HCT116 (cell line): ENCODE measurements at regions not wholly inside any gene's neighbourhood (a gene's known extent, or its start where the extent isn't known, plus 50 kb on each side); places are given as distances from the start of the nearest gene placed in this dataset.

Source experiments
- ATAC-seq: fragments of 200-7000 bp; cut with Tn5 transposase; 2 replicates; pipeline ENCODE4 v1.9.1; 2020; ENCODE audit warnings: mild to moderate bottlenecking, moderate library complexity
- BruUV-seq: library from RNA; stranded (reverse); fragments of 400-500 nt; replicated peaks from 2 replicates; lab custom pipeline; 2021; lab: Mats Ljungman, UMichigan
- CTCF ChIA-PET: fragments of 300-600 bp; sonication (Branson Sonifier 250); formaldehyde crosslinking; loops from one replicate; lab custom pipeline; 2021; ENCODE audit warnings: antibody characterized with exemption; lab: Charles Lee
- POLR2A ChIA-PET: fragments of 300-600, 350-600 bp; sonication (Branson Sonifier 250); formaldehyde crosslinking; loops from one replicate; lab custom pipeline; 2021; ENCODE audit warnings: antibody characterized with exemption; lab: Charles Lee
- RAD21 ChIA-PET, 2 experiments: fragments of 300-600 bp; sonication (Branson Sonifier 250); formaldehyde crosslinking; loops; one replicate each; lab custom pipeline; 2023; ENCODE audit warnings: low total read pairs in 2 of 2; ENCODE audit not compliant: uncharacterized antibody in 2 of 2, unreplicated experiment in 2 of 2, low non-redundant PET in 1 of 2; lab: Charles Lee
- DNase-seq: peaks from one replicate; pipeline ENCODE4 v3.0.0-alpha.2; 2010; ENCODE audit warnings: low read depth, low spot score
- H2AFZ ChIP-seq: fragments of 200-600 bp; shearing (Covaris generic), sonication (generic); 2 replicates; pipeline ENCODE4 v1.6.1; 2017; ENCODE audit warnings: low read depth, mixed run types, mixed read lengths, antibody characterized with exemption, low read length; ENCODE audit not compliant: poor library complexity, severe bottlenecking
- H3K27ac ChIP-seq: 2 replicates; pipeline ENCODE4 v1.5.1; 2012; ENCODE audit warnings: low read depth, low read length
- H3K27me3 ChIP-seq: fragments of 200-600 bp; sonication (generic); 2 replicates; pipeline ENCODE4 v1.6.1; 2016; ENCODE audit warnings: mixed run types, low read length, mixed read lengths; ENCODE audit not compliant: insufficient read depth
- H3K36me3 ChIP-seq, 2 experiments: fragments of 200-500 bp in 1 of 2; fragments of 200-600 bp in 1 of 2; sonication (Bioruptor generic) in 1 of 2; sonication (generic) in 1 of 2; 2 replicates each; pipeline versions ENCODE4 v1.5.1 to v1.6.1; 2014 to 2016; ENCODE audit warnings: low read length in 2 of 2, inconsistent platforms in 1 of 2, mixed read lengths in 1 of 2, mixed run types in 1 of 2; ENCODE audit not compliant: insufficient read depth in 2 of 2, control insufficient read depth in 1 of 2
- H3K4me1 ChIP-seq, 2 experiments: fragments of 200-600 bp in 1 of 2; sonication (generic) in 1 of 2; 2 replicates each; pipeline versions ENCODE4 v1.5.1 to v1.6.1; 2012 to 2017; ENCODE audit warnings: low read length in 2 of 2, inconsistent platforms in 1 of 2, mild to moderate bottlenecking in 1 of 2, mixed read lengths in 1 of 2, mixed run types in 1 of 2, moderate library complexity in 1 of 2; ENCODE audit not compliant: insufficient read depth in 2 of 2, control insufficient read depth in 1 of 2
- H3K4me2 ChIP-seq: fragments of 200-600 bp; sonication (generic); 2 replicates; pipeline ENCODE4 v1.6.1; 2017; ENCODE audit warnings: mixed run types, low read length, mixed read lengths
- H3K4me3 ChIP-seq, 2 experiments: fragments of 200-600 bp in 1 of 2; sonication (generic) in 1 of 2; replicated peaks in 1 of 2; 2 replicates each; pipeline ENCODE4 v1.5.1; 2011 to 2016; ENCODE audit warnings: low read length in 2 of 2, control low read depth in 1 of 2, low read depth in 1 of 2, mild to moderate bottlenecking in 1 of 2, mixed read lengths in 1 of 2, mixed run types in 1 of 2
- H3K79me2 ChIP-seq: fragments of 200-600 bp; sonication (generic); 2 replicates; pipeline ENCODE4 v1.6.1; 2017; ENCODE audit warnings: mild to moderate bottlenecking, mixed run types, low read length, moderate library complexity, mixed read lengths; ENCODE audit not compliant: insufficient read depth
- H3K9ac ChIP-seq: fragments of 200-600 bp; sonication (generic); 2 replicates; pipeline ENCODE4 v1.6.1; 2016; ENCODE audit warnings: low read length, mixed read lengths
- H3K9me2 ChIP-seq: fragments of 200-600 bp; sonication (generic), shearing (Covaris generic); 2 replicates; pipeline ENCODE4 v1.6.1; 2017; ENCODE audit warnings: mixed run types, mild to moderate bottlenecking, moderate library complexity; ENCODE audit not compliant: insufficient read depth
- H3K9me3 ChIP-seq, 2 experiments: fragments of 200-500 bp in 1 of 2; fragments of 200-600 bp in 1 of 2; sonication (Bioruptor generic) in 1 of 2; sonication (generic) in 1 of 2; 2 replicates each; pipeline ENCODE4 v1.6.1; 2014 to 2017; ENCODE audit warnings: low read length in 2 of 2, mixed read lengths in 2 of 2, inconsistent platforms in 1 of 2, low read depth in 1 of 2, mild to moderate bottlenecking in 1 of 2, mixed run types in 1 of 2, moderate library complexity in 1 of 2; ENCODE audit not compliant: control insufficient read depth in 1 of 2, insufficient read depth in 1 of 2
- H4K20me1 ChIP-seq: fragments of 200-600 bp; sonication (generic), shearing (Covaris generic); 2 replicates; pipeline ENCODE4 v1.6.1; 2017; ENCODE audit warnings: mixed run types, mild to moderate bottlenecking, moderate library complexity; ENCODE audit not compliant: insufficient read depth
- ATF3 ChIP-seq: IDR thresholded peaks from 2 replicates; pipeline ENCODE4 v1.6.1; 2012
- CBX3 ChIP-seq: IDR thresholded peaks from 2 replicates; pipeline ENCODE4 v1.6.1; 2012; ENCODE audit warnings: low read depth
- EGR1 ChIP-seq: IDR thresholded peaks from 2 replicates; pipeline ENCODE4 v1.6.1; 2012; ENCODE audit warnings: low read depth
- ELF1 ChIP-seq: IDR thresholded peaks from 2 replicates; pipeline ENCODE4 v1.6.1; 2012; ENCODE audit warnings: low read depth, borderline replicate concordance
- EZH2 ChIP-seq: fragments of 200-600 bp; sonication (generic); IDR thresholded peaks from 2 replicates; pipeline ENCODE4 v1.6.1; 2017; ENCODE audit warnings: antibody characterized with exemption, mixed run types
- EZH2phosphoT487 ChIP-seq: fragments of 200-600 bp; IDR thresholded peaks from 2 replicates; pipeline ENCODE4 v1.6.1; 2018; ENCODE audit warnings: antibody characterized with exemption, borderline replicate concordance
- FOSL1 ChIP-seq: IDR thresholded peaks from 2 replicates; pipeline ENCODE4 v1.6.1; 2012; ENCODE audit warnings: low read depth
- JUND ChIP-seq: IDR thresholded peaks from 2 replicates; pipeline ENCODE4 v1.6.1; 2012
- POLR2A ChIP-seq: IDR thresholded peaks from 2 replicates; pipeline ENCODE4 v1.7.0; 2011; ENCODE audit warnings: borderline replicate concordance; ENCODE audit not compliant: insufficient read depth, insufficient read length; ENCODE audit errors: extremely low read depth
- POLR2AphosphoS5 ChIP-seq: IDR thresholded peaks from 2 replicates; pipeline ENCODE4 v1.6.1; 2011; ENCODE audit warnings: mild to moderate bottlenecking, low read depth, low read length, moderate library complexity
- RAD21 ChIP-seq: IDR thresholded peaks from 2 replicates; pipeline ENCODE4 v1.6.1; 2012; ENCODE audit warnings: low read depth, mild to moderate bottlenecking
- REST ChIP-seq: IDR thresholded peaks from 2 replicates; pipeline ENCODE4 v1.6.1; 2012; ENCODE audit warnings: low read depth
- SP1 ChIP-seq: IDR thresholded peaks from 2 replicates; pipeline ENCODE4 v1.6.1; 2012; ENCODE audit warnings: low read depth
- SRF ChIP-seq: IDR thresholded peaks from 2 replicates; pipeline ENCODE4 v1.6.1; 2012; ENCODE audit warnings: low read depth
- TCF7L2 ChIP-seq: IDR thresholded peaks from 2 replicates; pipeline ENCODE4 v1.7.0; 2011; ENCODE audit warnings: borderline replicate concordance, inconsistent platforms; ENCODE audit not compliant: insufficient read depth, insufficient read length; ENCODE audit errors: extremely low read depth
- YY1 ChIP-seq: IDR thresholded peaks from 2 replicates; pipeline ENCODE4 v1.6.1; 2011; ENCODE audit warnings: low read length, low read depth, moderate library complexity, mild to moderate bottlenecking; ENCODE audit not compliant: insufficient replicate concordance; ENCODE audit errors: extremely low read depth
- ZFX ChIP-seq: fragments of 450-650 bp; IDR thresholded peaks from 2 replicates; pipeline ENCODE4 v1.6.1; 2017
- ZNF274 ChIP-seq: fragments of 200-500 bp; sonication (Bioruptor generic); IDR thresholded peaks from 2 replicates; pipeline ENCODE4 v1.6.1; 2014; ENCODE audit warnings: mild to moderate bottlenecking, low read depth, low read length, inconsistent platforms
- intact Hi-C: fragments of 100-400 bp; cut with micrococcal nuclease; formaldehyde crosslinking; loops from 2 replicates; pipeline ENCODE4 v1.10.0; 2022
- TF ChIP-seq, protein P1 (sequence below): IDR thresholded peaks from 2 replicates; pipeline ENCODE4 v1.6.1; 2011; ENCODE audit warnings: mild to moderate bottlenecking, low read length, moderate library complexity; ENCODE audit not compliant: insufficient replicate concordance; ENCODE audit errors: extremely low read depth
- TF ChIP-seq, protein P2 (sequence below), 3 experiments: fragments of 200-600 bp in 1 of 3; sonication (generic) in 1 of 3; IDR thresholded peaks in 2 of 3; conservative IDR thresholded peaks in 1 of 3; 2 replicates each; pipeline ENCODE4 v1.5.1; 2012 to 2017; ENCODE audit warnings: low read depth in 2 of 3, low read length in 2 of 3, antibody characterized with exemption in 1 of 3, borderline replicate concordance in 1 of 3, control low read depth in 1 of 3, mild to moderate bottlenecking in 1 of 3, mixed read lengths in 1 of 3, mixed run types in 1 of 3, moderate library complexity in 1 of 3; ENCODE audit not compliant: insufficient read depth in 1 of 3

- Histone ChIP-seq H3K9me2 (no peaks in the 10 kb centered on the region), H3K9ac (no peak overlapping the region), H4K20me1 (no peaks in the 10 kb centered on the region), H3K36me3 (no peaks in the 10 kb centered on the region), H3K27me3 (no peaks in the 10 kb centered on the region), H3K9me3 (peaks cover 0 to 4% of the 10 kb centered on the region in 2 experiments; a peak in 1 of 4 replicates), H3K4me3 (no peak overlapping the region), H2AFZ (no peak overlapping the region), H3K4me1 (no peaks in the 10 kb centered on the region), H3K27ac (no peak overlapping the region), H3K4me2 (no peak overlapping the region), H3K79me2 (no peaks in the 10 kb centered on the region)
- ChIA-PET CTCF (no interaction called here), RAD21 (no interaction called here), POLR2A (no interaction called here)
- intact Hi-C loops, result no loop called here
- DNase-seq (no peak), ATAC-seq (no peak)
- TF ChIP-seq REST, result no peak
- TF ChIP-seq EGR1, result no peak
- no peak for TF ChIP-seq ZFX
- TF ChIP-seq JUND, result no peak
- TF ChIP-seq ATF3, result no peak
- no peak for TF ChIP-seq POLR2A
- TF ChIP-seq, protein P1, sequence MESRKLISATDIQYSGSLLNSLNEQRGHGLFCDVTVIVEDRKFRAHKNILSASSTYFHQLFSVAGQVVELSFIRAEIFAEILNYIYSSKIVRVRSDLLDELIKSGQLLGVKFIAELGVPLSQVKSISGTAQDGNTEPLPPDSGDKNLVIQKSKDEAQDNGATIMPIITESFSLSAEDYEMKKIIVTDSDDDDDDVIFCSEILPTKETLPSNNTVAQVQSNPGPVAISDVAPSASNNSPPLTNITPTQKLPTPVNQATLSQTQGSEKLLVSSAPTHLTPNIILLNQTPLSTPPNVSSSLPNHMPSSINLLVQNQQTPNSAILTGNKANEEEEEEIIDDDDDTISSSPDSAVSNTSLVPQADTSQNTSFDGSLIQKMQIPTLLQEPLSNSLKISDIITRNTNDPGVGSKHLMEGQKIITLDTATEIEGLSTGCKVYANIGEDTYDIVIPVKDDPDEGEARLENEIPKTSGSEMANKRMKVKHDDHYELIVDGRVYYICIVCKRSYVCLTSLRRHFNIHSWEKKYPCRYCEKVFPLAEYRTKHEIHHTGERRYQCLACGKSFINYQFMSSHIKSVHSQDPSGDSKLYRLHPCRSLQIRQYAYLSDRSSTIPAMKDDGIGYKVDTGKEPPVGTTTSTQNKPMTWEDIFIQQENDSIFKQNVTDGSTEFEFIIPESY, result no peak
- no peak for TF ChIP-seq SP1
- no peak for TF ChIP-seq ELF1
- TF ChIP-seq POLR2AphosphoS5, result no peak
- no peak for TF ChIP-seq CBX3
- no peak for TF ChIP-seq FOSL1
- TF ChIP-seq EZH2phosphoT487, result no peak
- TF ChIP-seq YY1, result no peak
- no peak for TF ChIP-seq EZH2
- no peak for TF ChIP-seq RAD21
- TF ChIP-seq, protein P2, sequence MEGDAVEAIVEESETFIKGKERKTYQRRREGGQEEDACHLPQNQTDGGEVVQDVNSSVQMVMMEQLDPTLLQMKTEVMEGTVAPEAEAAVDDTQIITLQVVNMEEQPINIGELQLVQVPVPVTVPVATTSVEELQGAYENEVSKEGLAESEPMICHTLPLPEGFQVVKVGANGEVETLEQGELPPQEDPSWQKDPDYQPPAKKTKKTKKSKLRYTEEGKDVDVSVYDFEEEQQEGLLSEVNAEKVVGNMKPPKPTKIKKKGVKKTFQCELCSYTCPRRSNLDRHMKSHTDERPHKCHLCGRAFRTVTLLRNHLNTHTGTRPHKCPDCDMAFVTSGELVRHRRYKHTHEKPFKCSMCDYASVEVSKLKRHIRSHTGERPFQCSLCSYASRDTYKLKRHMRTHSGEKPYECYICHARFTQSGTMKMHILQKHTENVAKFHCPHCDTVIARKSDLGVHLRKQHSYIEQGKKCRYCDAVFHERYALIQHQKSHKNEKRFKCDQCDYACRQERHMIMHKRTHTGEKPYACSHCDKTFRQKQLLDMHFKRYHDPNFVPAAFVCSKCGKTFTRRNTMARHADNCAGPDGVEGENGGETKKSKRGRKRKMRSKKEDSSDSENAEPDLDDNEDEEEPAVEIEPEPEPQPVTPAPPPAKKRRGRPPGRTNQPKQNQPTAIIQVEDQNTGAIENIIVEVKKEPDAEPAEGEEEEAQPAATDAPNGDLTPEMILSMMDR (IDR thresholded peaks at IDR 0.05 in 2 of 3, conservative IDR thresholded peaks at IDR 0.05 in 1 of 3; ENCODE audit: borderline replicate concordance in 1 of 3, insufficient read depth in 1 of 3, low read depth in 2 of 3, low read length in 2 of 3), result no peak
- TF ChIP-seq TCF7L2, result no peak
- no peak for TF ChIP-seq ZNF274
- no peak for TF ChIP-seq SRF
- no TSS peak for BruUV-seq
Measured at GRCh38 chr21:15319727-15320126, 254.9 kb upstream of the NRIP1 start.
